ENCODE measurements at regions not wholly inside any gene's neighbourhood (a gene's known extent, or its start where the extent isn't known, plus 50 kb on each side); places are given as distances from the start of the nearest gene placed in this dataset.

- Histone ChIP-seq H3K4me2 (no peak overlapping the region), H3K27me3 (ENCODE audit: insufficient read depth, low read depth) (no peaks in the 10 kb centered on the region), H3K79me2 (ENCODE audit: insufficient read depth, low read depth) (no peaks in the 10 kb centered on the region), H3K4me1 (ENCODE audit: low read depth, poor library complexity, severe bottlenecking) (no peaks in the 10 kb centered on the region), H3K9ac (no peak overlapping the region), H4K20me1 (ENCODE audit: insufficient read depth) (no peaks in the 10 kb centered on the region), H2AFZ (ENCODE audit: low read depth) (no peak overlapping the region), H3K36me3 (ENCODE audit: insufficient read depth) (no peaks in the 10 kb centered on the region), H3K27ac (no peak overlapping the region), H3K4me3 (IDR thresholded peaks at IDR 0.05; ENCODE audit: insufficient read depth, low read depth, low read length) (no peak overlapping the region)
- TF ChIP-seq CTCF (conservative IDR thresholded peaks at IDR 0.05; ENCODE audit: low read depth, low read length), result no peak
Measured at GRCh38 chr10:47060356-47060755, 149.1 kb downstream of the PTPN20 start.

GRCh38 chr10:47060993-47061500 is 149.8 kb downstream of the PTPN20 start:
- Histone ChIP-seq H3K36me3 (ENCODE audit: insufficient read depth) (no peaks in the 10 kb centered on the region), H3K27ac (no peak overlapping the region), H4K20me1 (ENCODE audit: insufficient read depth) (no peaks in the 10 kb centered on the region), H3K4me3 (IDR thresholded peaks at IDR 0.05; ENCODE audit: insufficient read depth, low read depth, low read length) (no peak overlapping the region), H3K9ac (no peak overlapping the region), H3K27me3 (ENCODE audit: insufficient read depth, low read depth) (no peaks in the 10 kb centered on the region), H3K4me2 (no peak overlapping the region), H3K79me2 (ENCODE audit: insufficient read depth, low read depth) (no peaks in the 10 kb centered on the region), H2AFZ (ENCODE audit: low read depth) (no peak overlapping the region), H3K4me1 (ENCODE audit: low read depth, poor library complexity, severe bottlenecking) (no peaks in the 10 kb centered on the region)
- TF ChIP-seq CTCF (conservative IDR thresholded peaks at IDR 0.05; ENCODE audit: low read depth, low read length), result no peak

- no peaks in the 10 kb centered on the region for H3K27me3 ChIP-seq (ENCODE audit: insufficient read depth, low read depth)
- H3K4me2 ChIP-seq, result no peak overlapping the region
- no peaks in the 10 kb centered on the region for H4K20me1 ChIP-seq (ENCODE audit: insufficient read depth)
- H3K79me2 ChIP-seq (ENCODE audit: insufficient read depth, low read depth), result no peaks in the 10 kb centered on the region
- H3K27ac ChIP-seq, result no peak overlapping the region
- H2AFZ ChIP-seq (ENCODE audit: low read depth), result no peak overlapping the region
- H3K36me3 ChIP-seq (ENCODE audit: insufficient read depth), result no peaks in the 10 kb centered on the region
- no peaks in the 10 kb centered on the region for H3K4me1 ChIP-seq (ENCODE audit: low read depth, poor library complexity, severe bottlenecking)
- TF ChIP-seq CTCF (conservative IDR thresholded peaks at IDR 0.05; ENCODE audit: low read depth, low read length), result no peak
- no peak overlapping the region for H3K9ac ChIP-seq
- no peak overlapping the region for H3K4me3 ChIP-seq (IDR thresholded peaks at IDR 0.05; ENCODE audit: insufficient read depth, low read depth, low read length)
Measured at GRCh38 chr10:47061776-47062175, 150.5 kb downstream of the PTPN20 start.

GRCh38 chr10:47062441-47063200 is 151.4 kb downstream of the PTPN20 start:
- Histone ChIP-seq H3K4me1 (ENCODE audit: low read depth, poor library complexity, severe bottlenecking) (no peaks in the 10 kb centered on the region), H3K79me2 (ENCODE audit: insufficient read depth, low read depth) (no peaks in the 10 kb centered on the region), H4K20me1 (ENCODE audit: insufficient read depth) (no peaks in the 10 kb centered on the region), H3K27me3 (ENCODE audit: insufficient read depth, low read depth) (no peaks in the 10 kb centered on the region), H3K36me3 (ENCODE audit: insufficient read depth) (no peaks in the 10 kb centered on the region), H3K27ac (no peak overlapping the region), H2AFZ (ENCODE audit: low read depth) (no peak overlapping the region), H3K9ac (no peak overlapping the region), H3K4me3 (IDR thresholded peaks at IDR 0.05; ENCODE audit: insufficient read depth, low read depth, low read length) (no peak overlapping the region), H3K4me2 (no peak overlapping the region)
- TF ChIP-seq CTCF (conservative IDR thresholded peaks at IDR 0.05; ENCODE audit: low read depth, low read length), result no peak
